ENCODE measurements at regions not wholly inside any gene's neighbourhood (a gene's known extent, or its start where the extent isn't known, plus 50 kb on each side); places are given as distances from the start of the nearest gene placed in this dataset.
"Not testable (repeated sequence)": the region's sequence is repeated elsewhere in the genome, so short reads cannot be mapped to it uniquely, and the experiment has no call there.

- no peak for DNase-seq (ENCODE audit: low spot score)
Measured at GRCh38 chr3:147471741-147472140, 62.6 kb downstream of the ZIC1 start.

GRCh38 chr3:147472846-147473245 lies 63.7 kb downstream of the ZIC1 start:
- DNase-seq (ENCODE audit: low spot score), result no peak

- DNase-seq (ENCODE audit: low spot score), result no peak
Measured at GRCh38 chr3:147483145-147483544, 74.0 kb downstream of the ZIC1 start.

- no peak for DNase-seq (ENCODE audit: low spot score)
Measured at GRCh38 chr3:147483578-147483977, 74.4 kb downstream of the ZIC1 start.

- DNase-seq (ENCODE audit: low spot score), result no peak
Measured at GRCh38 chr3:147493065-147493464, 83.9 kb downstream of the ZIC1 start.

- DNase-seq (ENCODE audit: low spot score), result no peak
Measured at GRCh38 chr3:147493666-147494065, 84.5 kb downstream of the ZIC1 start.

- DNase-seq (ENCODE audit: low spot score), result no peak
Measured at GRCh38 chr3:147497286-147497685, 88.1 kb downstream of the ZIC1 start.

GRCh38 chr3:147507638-147508286 lies 98.6 kb downstream of the ZIC1 start:
- DNase-seq (ENCODE audit: low spot score), result no peak

GRCh38 chr3:147509448-147509847 lies 100.3 kb downstream of the ZIC1 start:
- no peak for DNase-seq (ENCODE audit: low spot score)

GRCh38 chr3:147513785-147514184 lies 104.6 kb downstream of the ZIC1 start:
- DNase-seq (ENCODE audit: low spot score), result no peak

- DNase-seq (ENCODE audit: low spot score), result no peak
Measured at GRCh38 chr3:147514366-147515160, 105.4 kb downstream of the ZIC1 start.

- DNase-seq (ENCODE audit: low spot score), result no peak
Measured at GRCh38 chr3:147518465-147518864, 109.3 kb downstream of the ZIC1 start.

GRCh38 chr3:147521646-147522045 lies 112.5 kb downstream of the ZIC1 start:
- peak; percentile 35 for DNase-seq (ENCODE audit: low spot score)

GRCh38 chr3:147522780-147523179 lies 113.6 kb downstream of the ZIC1 start:
- not testable (repeated sequence) for DNase-seq (ENCODE audit: low spot score)

GRCh38 chr3:147529551-147529950 lies 120.4 kb downstream of the ZIC1 start:
- DNase-seq (ENCODE audit: low spot score), result no peak

- DNase-seq (ENCODE audit: low spot score), result no peak
Measured at GRCh38 chr3:147538034-147538433, 128.9 kb downstream of the ZIC1 start.

GRCh38 chr3:147540921-147541320 lies 131.8 kb downstream of the ZIC1 start:
- no peak for DNase-seq (ENCODE audit: low spot score)

- no peak for DNase-seq (ENCODE audit: low spot score)
Measured at GRCh38 chr3:147544290-147544689, 135.1 kb downstream of the ZIC1 start.

- no peak for DNase-seq (ENCODE audit: low spot score)
Measured at GRCh38 chr3:147551491-147551890, 142.3 kb downstream of the ZIC1 start.

GRCh38 chr3:147554332-147554731 lies 145.2 kb downstream of the ZIC1 start:
- no peak for DNase-seq (ENCODE audit: low spot score)

- peak; percentile 11 for DNase-seq (ENCODE audit: low spot score)
Measured at GRCh38 chr3:147572970-147573340, 163.8 kb downstream of the ZIC1 start.

- no peak for DNase-seq (ENCODE audit: low spot score)
Measured at GRCh38 chr3:147574621-147575020, 165.5 kb downstream of the ZIC1 start.

- DNase-seq (ENCODE audit: low spot score), result no peak
Measured at GRCh38 chr3:147575391-147575790, 166.2 kb downstream of the ZIC1 start.

- DNase-seq (ENCODE audit: low spot score), result no peak
Measured at GRCh38 chr3:147582642-147583041, 173.5 kb downstream of the ZIC1 start.

Data from AG20443 (cell line).